ENCODE measurements at regions not wholly inside any gene's neighbourhood (a gene's known extent, or its start where the extent isn't known, plus 50 kb on each side); places are given as distances from the start of the nearest gene placed in this dataset.
"Not testable (repeated sequence)": the region's sequence is repeated elsewhere in the genome, so short reads cannot be mapped to it uniquely, and the experiment has no call there.

GRCh38 chr14:105703044-105703665, 176.8 kb downstream of the TMEM121 start:
- not testable (repeated sequence) for H3K18ac ChIP-seq (ENCODE audit: low read length); H4K12ac ChIP-seq (ENCODE audit: low read depth, low read length)
- WGBS (ENCODE audit: extremely low coverage, insufficient coverage, insufficient read length) = no CpG with 5 or more reads among the region's 8 CpGs

GRCh38 chr14:105704091-105704490, 177.7 kb downstream of the TMEM121 start:
- H2BK12ac ChIP-seq (ENCODE audit: low read length); H3K79me2 ChIP-seq (ENCODE audit: control insufficient read depth, insufficient read depth, low read length, poor library complexity); H3K79me1 ChIP-seq (ENCODE audit: low read length); H2BK120ac ChIP-seq (ENCODE audit: insufficient read depth, low read length, poor library complexity); H3K27me3 ChIP-seq (ENCODE audit: insufficient read depth, low read length); H3K9ac ChIP-seq (ENCODE audit: low read length); H2AK5ac ChIP-seq (ENCODE audit: low read length); H3K27ac ChIP-seq (ENCODE audit: low read depth, low read length); H3K4me2 ChIP-seq (ENCODE audit: low read length); DNase-seq; H2AFZ ChIP-seq (ENCODE audit: insufficient read depth, low read length, poor library complexity); H4K8ac ChIP-seq (ENCODE audit: low read depth, low read length); H3K18ac ChIP-seq (ENCODE audit: low read length); H3K23ac ChIP-seq (ENCODE audit: low read length); H3K36me3 ChIP-seq (ENCODE audit: control insufficient read depth in 1 of 2, insufficient read depth in 2 of 2, low read length in 2 of 2); H3K14ac ChIP-seq (ENCODE audit: low read length); H4K91ac ChIP-seq (ENCODE audit: low read depth, low read length); H4K12ac ChIP-seq (ENCODE audit: low read depth, low read length); H3K4ac ChIP-seq (ENCODE audit: low read depth, low read length); H3K4me3 ChIP-seq (ENCODE audit: low read depth, low read length); H2BK5ac ChIP-seq (ENCODE audit: low read depth, low read length, poor library complexity); H3K4me1 ChIP-seq (ENCODE audit: control insufficient read depth in 1 of 2, insufficient read depth in 2 of 2, low read length in 2 of 2): not testable (repeated sequence)
- WGBS (ENCODE audit: extremely low coverage, insufficient coverage, insufficient read length) = no CpG with 5 or more reads among the region's 10 CpGs
- H3K9me3 ChIP-seq (ENCODE audit: insufficient read depth, low read depth, low read length) = peaks cover 58% of the 10 kb centered on the region

More at GRCh38 chr14:105703044-105703665, 176.8 kb downstream of the TMEM121 start:
- not testable (repeated sequence) for H2AK5ac ChIP-seq (ENCODE audit: low read length); H2BK12ac ChIP-seq (ENCODE audit: low read length); H4K91ac ChIP-seq (ENCODE audit: low read depth, low read length); H2AFZ ChIP-seq (ENCODE audit: insufficient read depth, low read length, poor library complexity); DNase-seq; H3K79me2 ChIP-seq (ENCODE audit: control insufficient read depth, insufficient read depth, low read length, poor library complexity); H3K27me3 ChIP-seq (ENCODE audit: insufficient read depth, low read length); H3K4me1 ChIP-seq (ENCODE audit: control insufficient read depth in 1 of 2, insufficient read depth in 2 of 2, low read length in 2 of 2); H3K4me2 ChIP-seq (ENCODE audit: low read length); H3K14ac ChIP-seq (ENCODE audit: low read length); H3K4ac ChIP-seq (ENCODE audit: low read depth, low read length); H4K8ac ChIP-seq (ENCODE audit: low read depth, low read length); H3K36me3 ChIP-seq (ENCODE audit: control insufficient read depth in 1 of 2, insufficient read depth in 2 of 2, low read length in 2 of 2); H2BK120ac ChIP-seq (ENCODE audit: insufficient read depth, low read length, poor library complexity); H2BK5ac ChIP-seq (ENCODE audit: low read depth, low read length, poor library complexity); H3K27ac ChIP-seq (ENCODE audit: low read depth, low read length); H3K23ac ChIP-seq (ENCODE audit: low read length); H3K9ac ChIP-seq (ENCODE audit: low read length); H3K79me1 ChIP-seq (ENCODE audit: low read length); H3K4me3 ChIP-seq (ENCODE audit: low read depth, low read length)
- H3K9me3 ChIP-seq (ENCODE audit: insufficient read depth, low read depth, low read length) = peaks cover 52% of the 10 kb centered on the region

GRCh38 chr14:105704492-105704891, 178.1 kb downstream of the TMEM121 start:
- not testable (repeated sequence) for H2AFZ ChIP-seq (ENCODE audit: insufficient read depth, low read length, poor library complexity); H2AK5ac ChIP-seq (ENCODE audit: low read length); H2BK120ac ChIP-seq (ENCODE audit: insufficient read depth, low read length, poor library complexity); H3K4me1 ChIP-seq (ENCODE audit: control insufficient read depth in 1 of 2, insufficient read depth in 2 of 2, low read length in 2 of 2); H3K27ac ChIP-seq (ENCODE audit: low read depth, low read length); H2BK5ac ChIP-seq (ENCODE audit: low read depth, low read length, poor library complexity); H3K4me2 ChIP-seq (ENCODE audit: low read length); H3K18ac ChIP-seq (ENCODE audit: low read length); H3K4me3 ChIP-seq (ENCODE audit: low read depth, low read length); H3K9ac ChIP-seq (ENCODE audit: low read length); H3K27me3 ChIP-seq (ENCODE audit: insufficient read depth, low read length); H4K91ac ChIP-seq (ENCODE audit: low read depth, low read length); H3K14ac ChIP-seq (ENCODE audit: low read length); H3K36me3 ChIP-seq (ENCODE audit: control insufficient read depth in 1 of 2, insufficient read depth in 2 of 2, low read length in 2 of 2); H3K79me1 ChIP-seq (ENCODE audit: low read length); H4K12ac ChIP-seq (ENCODE audit: low read depth, low read length); DNase-seq; H2BK12ac ChIP-seq (ENCODE audit: low read length); H3K4ac ChIP-seq (ENCODE audit: low read depth, low read length); H3K79me2 ChIP-seq (ENCODE audit: control insufficient read depth, insufficient read depth, low read length, poor library complexity); H4K8ac ChIP-seq (ENCODE audit: low read depth, low read length); H3K23ac ChIP-seq (ENCODE audit: low read length)
- no CpG with 5 or more reads among the region's 10 CpGs for WGBS (ENCODE audit: extremely low coverage, insufficient coverage, insufficient read length)
- peaks cover 62% of the 10 kb centered on the region for H3K9me3 ChIP-seq (ENCODE audit: insufficient read depth, low read depth, low read length)

GRCh38 chr14:105705512-105705861, 179.1 kb downstream of the TMEM121 start:
- 100% methylated on average over 4 of the region's 4 CpGs for WGBS (ENCODE audit: extremely low coverage, insufficient coverage, insufficient read length)
- not testable (repeated sequence) for H3K4me1 ChIP-seq (ENCODE audit: control insufficient read depth in 1 of 2, insufficient read depth in 2 of 2, low read length in 2 of 2); H3K79me2 ChIP-seq (ENCODE audit: control insufficient read depth, insufficient read depth, low read length, poor library complexity); H3K36me3 ChIP-seq (ENCODE audit: control insufficient read depth in 1 of 2, insufficient read depth in 2 of 2, low read length in 2 of 2); H3K27me3 ChIP-seq (ENCODE audit: insufficient read depth, low read length); H2BK12ac ChIP-seq (ENCODE audit: low read length); H2BK5ac ChIP-seq (ENCODE audit: low read depth, low read length, poor library complexity); H3K9ac ChIP-seq (ENCODE audit: low read length); H4K12ac ChIP-seq (ENCODE audit: low read depth, low read length); H3K18ac ChIP-seq (ENCODE audit: low read length); H4K91ac ChIP-seq (ENCODE audit: low read depth, low read length); H3K4me3 ChIP-seq (ENCODE audit: low read depth, low read length); H3K4me2 ChIP-seq (ENCODE audit: low read length); H2AK5ac ChIP-seq (ENCODE audit: low read length); H3K23ac ChIP-seq (ENCODE audit: low read length); H3K14ac ChIP-seq (ENCODE audit: low read length); H2BK120ac ChIP-seq (ENCODE audit: insufficient read depth, low read length, poor library complexity); H4K8ac ChIP-seq (ENCODE audit: low read depth, low read length); H3K79me1 ChIP-seq (ENCODE audit: low read length); H3K27ac ChIP-seq (ENCODE audit: low read depth, low read length); DNase-seq; H3K4ac ChIP-seq (ENCODE audit: low read depth, low read length); H2AFZ ChIP-seq (ENCODE audit: insufficient read depth, low read length, poor library complexity)
- peaks cover 66% of the 10 kb centered on the region for H3K9me3 ChIP-seq (ENCODE audit: insufficient read depth, low read depth, low read length)
